Adrenal gland (tissue), 5 donors: ENCODE measurements at regions not wholly inside any gene's neighbourhood (a gene's known extent, or its start where the extent isn't known, plus 50 kb on each side); places are given as distances from the start of the nearest gene placed in this dataset.

ENCODE experiments used
- POLR2A ChIP-seq, 2 donors: fragments of 450-650 bp; IDR thresholded peaks; one replicate each; pipeline ENCODE4 v1.6.1; 2017; ENCODE audit warnings: antibody characterized with exemption in 2 of 2, mild to moderate bottlenecking in 2 of 2, moderate library complexity in 1 of 2
- TF ChIP-seq, protein P1 (sequence below), 6 experiments: fragments of 450-650 bp in 4 of 6; fragments of 200-600 bp in 2 of 6; sonication (generic) in 1 of 6; IDR thresholded peaks; 1 replicate in 5 of 6; 2 replicates in 1 of 6; pipeline versions ENCODE4 v1.5.1 to v1.8.0; 2016 to 2021; ENCODE audit warnings: antibody characterized with exemption in 6 of 6, mild to moderate bottlenecking in 2 of 6, moderate library complexity in 1 of 6
- donor health status: DM: no; HTN: no; CAD: no.

DNA sequence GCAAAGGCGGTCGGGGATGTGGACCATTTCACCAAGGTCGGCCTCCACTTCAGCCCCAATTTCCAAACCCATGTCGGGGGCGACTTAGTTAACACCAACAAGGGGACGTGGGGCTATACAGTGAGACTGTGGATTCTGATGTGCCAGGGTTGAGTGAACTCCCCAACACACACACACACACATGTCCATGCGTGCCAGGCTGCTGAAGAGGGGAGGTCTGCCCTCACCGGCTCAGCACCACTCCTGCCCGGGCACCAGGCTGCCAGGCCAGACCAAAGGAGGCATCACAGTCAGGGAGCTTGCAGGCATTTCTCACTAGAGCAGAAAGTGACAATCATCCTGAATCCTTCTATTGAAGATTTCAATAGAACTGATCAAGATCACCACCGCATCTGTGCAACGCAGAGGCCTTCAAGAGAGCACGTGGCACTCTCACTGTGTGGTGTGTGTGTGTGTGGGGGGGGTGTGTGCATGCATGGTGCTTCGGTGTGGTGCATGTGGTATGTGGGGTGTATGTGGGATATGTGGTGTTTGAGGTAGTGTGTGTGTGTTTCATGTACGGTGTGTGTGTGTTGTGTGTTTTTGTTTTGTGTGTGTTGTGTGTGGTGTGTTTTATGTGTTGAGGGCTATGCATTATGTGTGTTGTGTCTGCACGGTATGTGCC, 403.5 kb upstream of the RNF32 start:
- TF ChIP-seq, protein P1, sequence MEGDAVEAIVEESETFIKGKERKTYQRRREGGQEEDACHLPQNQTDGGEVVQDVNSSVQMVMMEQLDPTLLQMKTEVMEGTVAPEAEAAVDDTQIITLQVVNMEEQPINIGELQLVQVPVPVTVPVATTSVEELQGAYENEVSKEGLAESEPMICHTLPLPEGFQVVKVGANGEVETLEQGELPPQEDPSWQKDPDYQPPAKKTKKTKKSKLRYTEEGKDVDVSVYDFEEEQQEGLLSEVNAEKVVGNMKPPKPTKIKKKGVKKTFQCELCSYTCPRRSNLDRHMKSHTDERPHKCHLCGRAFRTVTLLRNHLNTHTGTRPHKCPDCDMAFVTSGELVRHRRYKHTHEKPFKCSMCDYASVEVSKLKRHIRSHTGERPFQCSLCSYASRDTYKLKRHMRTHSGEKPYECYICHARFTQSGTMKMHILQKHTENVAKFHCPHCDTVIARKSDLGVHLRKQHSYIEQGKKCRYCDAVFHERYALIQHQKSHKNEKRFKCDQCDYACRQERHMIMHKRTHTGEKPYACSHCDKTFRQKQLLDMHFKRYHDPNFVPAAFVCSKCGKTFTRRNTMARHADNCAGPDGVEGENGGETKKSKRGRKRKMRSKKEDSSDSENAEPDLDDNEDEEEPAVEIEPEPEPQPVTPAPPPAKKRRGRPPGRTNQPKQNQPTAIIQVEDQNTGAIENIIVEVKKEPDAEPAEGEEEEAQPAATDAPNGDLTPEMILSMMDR (IDR thresholded peaks at IDR 0.05): no peak
- TF ChIP-seq POLR2A (IDR thresholded peaks at IDR 0.05): no peak
